Thymus (tissue), 11 donors: ENCODE measurements at regions not wholly inside any gene's neighbourhood (a gene's known extent, or its start where the extent isn't known, plus 50 kb on each side); places are given as distances from the start of the nearest gene placed in this dataset.

Source experiments
- DNase-seq, 9 donors: peaks; one replicate each; pipeline ENCODE4 v3.0.0-alpha.2; 2013; ENCODE audit warnings: low spot score in 9 of 9, low read depth in 6 of 9, missing footprints in 1 of 9
- H3K27ac ChIP-seq, 2 donors: one replicate each; pipeline ENCODE4 v1.5.1; 2013; ENCODE audit warnings: control low read depth in 1 of 2, low read depth in 1 of 2, low read length in 1 of 2, mild to moderate bottlenecking in 1 of 2, moderate library complexity in 1 of 2
- H3K27me3 ChIP-seq, 2 donors: one replicate each; pipeline ENCODE4 v1.5.1; 2013; ENCODE audit warnings: low read length in 1 of 2; ENCODE audit not compliant: control insufficient read depth in 2 of 2, insufficient read depth in 1 of 2
- H3K36me3 ChIP-seq, 2 donors: one replicate each; pipeline ENCODE4 v1.5.1; 2013; ENCODE audit warnings: low read length in 1 of 2, mild to moderate bottlenecking in 1 of 2, moderate library complexity in 1 of 2; ENCODE audit not compliant: control insufficient read depth in 2 of 2, insufficient read depth in 2 of 2
- H3K4me1 ChIP-seq, 2 donors: one replicate each; pipeline ENCODE4 v1.5.1; 2013; ENCODE audit warnings: low read length in 2 of 2; ENCODE audit not compliant: control insufficient read depth in 2 of 2, insufficient read depth in 2 of 2
- H3K4me3 ChIP-seq, 2 donors: one replicate each; pipeline ENCODE4 v1.5.1; 2013; ENCODE audit warnings: low read length in 2 of 2, control low read depth in 1 of 2, mild to moderate bottlenecking in 1 of 2
- H3K9me3 ChIP-seq, 2 donors: one replicate each; pipeline ENCODE4 v1.5.1; 2013; ENCODE audit warnings: low read length in 1 of 2, mild to moderate bottlenecking in 1 of 2; ENCODE audit not compliant: control insufficient read depth in 2 of 2, insufficient read depth in 1 of 2
- WGBS: extraction: QIAGEN DNeasy Blood & Tissue Kit; methylation state at CpG from one replicate; pipeline ENCODE4 v1.1.7; 2013; 5-methylcytosine and 5-hydroxymethylcytosine counted together
- donor health status: healthy.

GRCh38 chr4:188232428-188232827 lies 93.2 kb downstream of the TRIML1 start:
- no peak overlapping the region for H3K4me3 ChIP-seq
- H3K4me1 ChIP-seq, result no peaks in the 10 kb centered on the region
- no peaks in the 10 kb centered on the region for H3K27me3 ChIP-seq
- H3K9me3 ChIP-seq, result peaks cover 0 to 1% of the 10 kb centered on the region in 2 donors
- 93% methylated on average over 6 of the region's 6 CpGs for WGBS
- H3K27ac ChIP-seq, result no peak overlapping the region
- no peaks in the 10 kb centered on the region for H3K36me3 ChIP-seq
- no peak for DNase-seq

- no peak overlapping the region for H3K4me3 ChIP-seq
- no peaks in the 10 kb centered on the region for H3K4me1 ChIP-seq
- 52% methylated on average over 2 of the region's 2 CpGs for WGBS
- no peak overlapping the region for H3K27ac ChIP-seq
- no peaks in the 10 kb centered on the region for H3K27me3 ChIP-seq
- H3K9me3 ChIP-seq, result peaks cover 0 to 4% of the 10 kb centered on the region in 2 donors
- no peaks in the 10 kb centered on the region for H3K36me3 ChIP-seq
- no peak for DNase-seq
These were observed 102.8 kb downstream of the TRIML1 start for GRCh38 chr4:188242041-188242440.

GRCh38 chr4:188245651-188246050 lies 106.4 kb downstream of the TRIML1 start:
- Histone ChIP-seq H3K9me3 (peaks cover 0 to 4% of the 10 kb centered on the region in 2 donors), H3K27me3 (no peaks in the 10 kb centered on the region), H3K4me3 (no peak overlapping the region), H3K36me3 (no peaks in the 10 kb centered on the region), H3K4me1 (no peaks in the 10 kb centered on the region), H3K27ac (no peak overlapping the region)
- no peak for DNase-seq
- WGBS, result 77% methylated on average over 6 of the region's 6 CpGs

GRCh38 chr4:188246488-188246887 lies 107.2 kb downstream of the TRIML1 start:
- H3K27ac ChIP-seq, result no peak overlapping the region
- H3K27me3 ChIP-seq, result no peaks in the 10 kb centered on the region
- peaks cover 0 to 4% of the 10 kb centered on the region in 2 donors for H3K9me3 ChIP-seq
- no peak overlapping the region for H3K4me3 ChIP-seq
- 67% methylated on average over 8 of the region's 8 CpGs for WGBS
- H3K36me3 ChIP-seq, result no peaks in the 10 kb centered on the region
- H3K4me1 ChIP-seq, result no peaks in the 10 kb centered on the region
- DNase-seq, result no peak

GRCh38 chr4:188254211-188254610 lies 115.0 kb downstream of the TRIML1 start:
- WGBS, result 87% methylated on average over 7 of the region's 7 CpGs
- Histone ChIP-seq H3K4me1 (no peaks in the 10 kb centered on the region), H3K9me3 (peaks cover 1 to 2% of the 10 kb centered on the region in 2 donors), H3K4me3 (no peak overlapping the region), H3K27ac (no peak overlapping the region), H3K27me3 (no peaks in the 10 kb centered on the region), H3K36me3 (no peaks in the 10 kb centered on the region)
- DNase-seq, result no peak

GRCh38 chr4:188262464-188262863 lies 123.2 kb downstream of the TRIML1 start:
- no peak overlapping the region for H3K27ac ChIP-seq
- H3K4me3 ChIP-seq, result no peak overlapping the region
- H3K27me3 ChIP-seq, result no peaks in the 10 kb centered on the region
- H3K4me1 ChIP-seq, result no peaks in the 10 kb centered on the region
- 82% methylated on average over 10 of the region's 10 CpGs for WGBS
- DNase-seq, result no peak
- H3K9me3 ChIP-seq, result no peaks in the 10 kb centered on the region
- no peaks in the 10 kb centered on the region for H3K36me3 ChIP-seq

- WGBS, result 96% methylated on average over 5 of the region's 5 CpGs
- Histone ChIP-seq H3K36me3 (no peaks in the 10 kb centered on the region), H3K9me3 (no peaks in the 10 kb centered on the region), H3K4me3 (no peak overlapping the region), H3K4me1 (no peaks in the 10 kb centered on the region), H3K27me3 (no peaks in the 10 kb centered on the region), H3K27ac (no peak overlapping the region)
- DNase-seq, result no peak
These were observed 124.1 kb downstream of the TRIML1 start for GRCh38 chr4:188263321-188263720.

- H3K27me3 ChIP-seq, result no peaks in the 10 kb centered on the region
- peaks cover 2 to 5% of the 10 kb centered on the region in 2 donors for H3K9me3 ChIP-seq
- 88% methylated on average over 6 of the region's 6 CpGs for WGBS
- no peaks in the 10 kb centered on the region for H3K4me1 ChIP-seq
- no peaks in the 10 kb centered on the region for H3K36me3 ChIP-seq
- no peak for DNase-seq
- no peak overlapping the region for H3K27ac ChIP-seq
- H3K4me3 ChIP-seq, result no peak overlapping the region
These were observed 127.1 kb downstream of the TRIML1 start for GRCh38 chr4:188266386-188266785.

- 87% methylated on average over 13 of the region's 13 CpGs for WGBS
- Histone ChIP-seq H3K27me3 (no peaks in the 10 kb centered on the region), H3K36me3 (no peaks in the 10 kb centered on the region), H3K9me3 (peaks cover 2 to 5% of the 10 kb centered on the region in 2 donors), H3K4me3 (no peak overlapping the region), H3K4me1 (no peaks in the 10 kb centered on the region), H3K27ac (no peak overlapping the region)
- no peak for DNase-seq
These were observed 129.1 kb downstream of the TRIML1 start for GRCh38 chr4:188268131-188268908.
